GM12801 (cell line): ENCODE measurements at regions not wholly inside any gene's neighbourhood (a gene's known extent, or its start where the extent isn't known, plus 50 kb on each side); places are given as distances from the start of the nearest gene placed in this dataset.

Experiments
- TF ChIP-seq, protein P1 (sequence below): IDR thresholded peaks from one replicate; pipeline ENCODE4 v1.5.1; 2011; ENCODE audit warnings: control low read depth; ENCODE audit not compliant: insufficient read length; ENCODE audit errors: extremely low read depth

DNA sequence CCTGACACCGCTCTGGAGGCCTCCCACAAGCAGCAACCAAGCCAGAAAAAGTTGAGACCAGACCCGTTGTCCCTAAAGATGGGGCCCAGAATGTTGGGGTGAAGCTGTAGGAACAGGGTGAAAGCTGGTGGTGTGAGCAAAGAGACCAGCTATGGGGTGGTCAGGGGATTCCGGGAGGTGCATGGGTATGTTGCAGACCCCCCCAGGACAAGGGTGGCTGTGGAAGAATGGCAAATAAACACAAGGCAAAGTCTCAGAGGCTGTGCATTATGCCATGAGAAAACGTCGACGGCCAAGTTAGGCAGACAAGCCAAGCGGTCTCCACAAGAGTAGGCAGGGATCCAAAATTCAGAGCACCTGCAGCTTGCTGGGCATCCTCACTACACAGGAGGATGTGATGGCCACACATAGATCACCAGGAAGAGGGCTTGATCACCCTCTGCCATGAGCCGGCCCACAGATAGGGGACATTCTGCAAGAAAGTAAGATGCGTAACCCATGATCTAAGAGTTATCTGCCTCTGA is 58.8 kb upstream of the KCNA1 start:
- TF ChIP-seq, protein P1, sequence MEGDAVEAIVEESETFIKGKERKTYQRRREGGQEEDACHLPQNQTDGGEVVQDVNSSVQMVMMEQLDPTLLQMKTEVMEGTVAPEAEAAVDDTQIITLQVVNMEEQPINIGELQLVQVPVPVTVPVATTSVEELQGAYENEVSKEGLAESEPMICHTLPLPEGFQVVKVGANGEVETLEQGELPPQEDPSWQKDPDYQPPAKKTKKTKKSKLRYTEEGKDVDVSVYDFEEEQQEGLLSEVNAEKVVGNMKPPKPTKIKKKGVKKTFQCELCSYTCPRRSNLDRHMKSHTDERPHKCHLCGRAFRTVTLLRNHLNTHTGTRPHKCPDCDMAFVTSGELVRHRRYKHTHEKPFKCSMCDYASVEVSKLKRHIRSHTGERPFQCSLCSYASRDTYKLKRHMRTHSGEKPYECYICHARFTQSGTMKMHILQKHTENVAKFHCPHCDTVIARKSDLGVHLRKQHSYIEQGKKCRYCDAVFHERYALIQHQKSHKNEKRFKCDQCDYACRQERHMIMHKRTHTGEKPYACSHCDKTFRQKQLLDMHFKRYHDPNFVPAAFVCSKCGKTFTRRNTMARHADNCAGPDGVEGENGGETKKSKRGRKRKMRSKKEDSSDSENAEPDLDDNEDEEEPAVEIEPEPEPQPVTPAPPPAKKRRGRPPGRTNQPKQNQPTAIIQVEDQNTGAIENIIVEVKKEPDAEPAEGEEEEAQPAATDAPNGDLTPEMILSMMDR = no peak

DNA sequence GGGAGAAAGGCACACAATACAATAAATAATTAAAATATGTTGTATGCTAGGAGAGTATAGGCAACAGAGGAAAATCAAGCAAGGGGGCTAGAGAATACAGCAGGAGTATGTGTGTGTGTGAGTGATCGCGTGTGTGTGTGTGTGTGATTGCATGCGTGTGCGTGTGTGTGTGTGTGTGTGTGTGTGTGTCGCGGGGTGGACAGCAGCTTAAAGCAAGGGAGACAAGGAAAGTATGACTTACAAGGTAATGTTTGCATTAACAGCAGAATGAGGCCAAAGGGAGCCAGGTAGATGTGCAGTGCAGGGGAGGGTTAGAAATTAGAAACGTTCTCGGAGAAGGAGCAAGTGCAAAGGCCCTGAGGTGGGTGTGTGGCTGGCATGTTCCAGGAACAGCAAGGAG is 57.4 kb upstream of the KCNA1 start:
- TF ChIP-seq, protein P1 = no peak

DNA sequence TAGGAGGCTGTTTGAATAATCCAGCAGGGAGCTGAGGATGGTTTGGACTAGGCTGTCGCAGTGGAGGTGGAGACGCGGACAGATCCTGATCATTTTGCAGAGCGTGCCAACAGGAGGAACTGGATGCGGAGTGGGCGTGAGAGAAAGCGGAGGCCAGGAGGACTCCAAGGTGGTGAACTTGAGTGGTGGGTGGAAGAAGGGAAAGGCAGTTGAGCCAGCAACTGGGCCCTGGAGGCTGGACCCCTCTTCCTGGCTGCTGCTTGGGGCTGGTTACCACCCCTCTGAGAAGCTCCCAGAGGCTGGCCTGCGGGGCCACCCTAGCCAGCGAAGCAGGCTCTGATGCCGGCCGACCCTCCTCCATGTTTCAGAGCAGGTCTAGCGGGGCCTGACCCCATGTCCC is 56.8 kb upstream of the KCNA1 start:
- TF ChIP-seq, protein P1 = no peak

DNA sequence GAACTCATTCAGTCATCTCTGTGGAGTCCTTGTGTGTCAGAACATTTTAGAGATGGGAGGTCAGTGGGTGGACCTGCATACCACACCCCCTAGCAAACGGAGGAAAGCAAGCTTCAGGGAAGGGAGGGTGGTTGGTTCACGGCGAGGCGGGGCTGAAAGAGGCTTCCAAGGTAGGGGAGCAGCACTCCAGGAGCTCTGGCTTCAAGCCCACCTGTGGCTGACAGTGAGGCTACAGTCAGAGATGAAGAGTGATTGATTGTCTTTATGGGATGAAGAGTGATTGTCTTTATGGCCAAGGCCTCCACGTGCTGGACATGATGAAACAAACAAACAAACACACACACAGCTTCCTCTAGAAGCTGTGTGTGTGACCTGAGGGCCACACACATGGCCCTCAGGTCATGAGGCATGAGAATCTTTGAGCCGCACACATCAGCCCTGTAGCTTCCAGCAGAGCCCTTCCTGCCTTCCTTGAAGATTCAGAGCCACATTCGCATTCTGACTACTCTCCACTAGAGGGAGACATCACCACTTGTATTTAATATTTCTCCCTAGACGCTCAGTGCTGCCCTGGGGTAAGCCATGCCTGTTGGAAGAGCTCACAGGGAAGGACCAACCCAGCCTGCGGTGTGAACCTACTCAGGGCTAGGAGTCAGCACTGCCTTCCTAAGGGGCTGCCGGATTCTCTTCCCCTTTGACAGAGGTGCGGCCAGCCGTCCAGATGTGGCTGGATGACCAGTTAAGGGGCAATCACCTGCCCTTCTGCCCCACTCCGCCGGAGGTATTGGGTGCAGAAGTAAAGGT is 54.4 kb upstream of the KCNA1 start:
- TF ChIP-seq, protein P1 = no peak

DNA sequence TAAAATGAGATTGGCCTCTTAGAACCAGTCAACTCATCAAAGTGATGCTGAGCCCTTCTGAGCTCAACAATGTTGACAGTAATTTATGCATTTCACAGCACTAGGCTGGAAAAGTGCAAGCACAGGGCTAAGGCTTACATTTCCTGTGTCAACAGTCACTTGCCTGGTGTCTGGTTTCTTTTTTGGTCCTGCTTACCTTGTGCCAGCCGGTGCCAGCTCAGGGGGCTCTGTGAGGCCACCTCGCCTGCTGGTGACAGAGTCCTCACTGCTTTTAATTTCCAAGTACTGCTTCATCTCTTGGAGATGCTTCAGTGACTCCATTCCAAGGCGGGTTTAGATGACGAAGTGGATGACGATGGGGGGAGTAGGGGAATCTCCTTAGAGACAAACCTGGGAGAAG is 53.1 kb upstream of the KCNA1 start:
- TF ChIP-seq, protein P1 = no peak

DNA sequence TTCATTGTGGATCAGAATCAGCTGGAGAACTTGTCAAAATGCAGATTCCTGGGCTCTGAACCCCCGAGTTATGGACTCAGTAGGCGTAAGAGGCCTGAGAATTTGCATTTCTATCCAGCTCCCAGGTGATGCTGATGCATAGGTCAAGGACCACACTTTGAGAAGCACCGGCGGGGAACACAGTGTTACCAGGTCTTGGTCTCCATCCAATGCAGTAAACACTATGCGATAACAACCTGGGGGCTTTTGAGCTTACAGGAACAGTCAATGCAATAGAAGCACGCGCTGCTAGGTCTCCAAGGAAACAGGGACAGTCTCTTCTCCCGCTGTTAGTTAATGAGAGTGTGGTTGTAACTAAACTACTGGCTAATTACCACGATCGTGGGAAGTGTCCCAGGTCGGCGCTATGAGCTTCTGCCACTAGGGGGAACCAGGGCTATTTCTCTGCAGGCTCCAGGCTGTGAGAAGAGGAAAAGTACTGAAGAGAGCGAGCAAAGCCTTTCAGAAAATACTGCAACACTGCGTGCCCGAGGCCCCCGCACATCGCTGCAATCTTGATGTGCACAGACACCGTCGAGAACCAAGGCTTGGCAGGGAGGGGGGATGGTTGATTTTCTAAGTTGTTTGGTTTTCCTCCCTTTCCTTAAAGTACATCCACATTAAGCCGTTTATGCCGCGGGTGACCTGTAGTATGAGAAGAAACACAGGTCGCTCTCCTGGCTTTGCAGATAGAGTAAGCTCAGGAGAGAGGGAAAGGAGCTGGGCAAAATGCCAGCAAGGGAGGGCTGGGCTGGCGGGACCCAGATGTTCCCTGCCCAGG is 52.0 kb upstream of the KCNA1 start:
- TF ChIP-seq, protein P1 = peak; percentile 29

DNA sequence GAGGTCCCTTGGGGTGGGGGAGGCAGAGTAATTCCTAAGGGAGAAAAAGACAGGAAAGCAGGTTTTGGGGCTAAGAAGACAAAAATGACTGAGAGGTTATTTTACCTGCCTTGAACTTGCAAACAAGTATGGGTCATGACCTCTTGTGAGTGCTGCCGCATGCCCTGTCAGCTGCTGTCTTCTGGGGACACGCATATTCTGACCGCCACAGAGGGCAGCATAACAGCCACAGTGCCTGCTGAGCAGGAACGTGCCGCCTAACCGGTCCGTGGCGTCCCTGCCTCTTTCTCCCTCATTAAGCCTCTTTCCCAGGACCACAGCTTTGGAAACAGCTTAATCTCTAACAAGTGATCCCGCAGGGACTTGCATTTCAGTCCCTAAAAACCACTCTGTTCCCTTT is 51.3 kb upstream of the KCNA1 start:
- TF ChIP-seq, protein P1 = no peak
